ENCODE measurements at regions not wholly inside any gene's neighbourhood (a gene's known extent, or its start where the extent isn't known, plus 50 kb on each side); places are given as distances from the start of the nearest gene placed in this dataset.

GRCh38 chr12:90029317-90029716, 320.7 kb upstream of the ATP2B1 start:
- no peak for TF ChIP-seq CTCF (IDR thresholded peaks at IDR 0.05; ENCODE audit: low read depth, low read length)
- no peak for TF ChIP-seq EZH2phosphoT487 (IDR thresholded peaks at IDR 0.05; ENCODE audit: low read depth)
